WERI-Rb-1 (cell line): ENCODE measurements at regions not wholly inside any gene's neighbourhood (a gene's known extent, or its start where the extent isn't known, plus 50 kb on each side); places are given as distances from the start of the nearest gene placed in this dataset.

Experiments used
- DNase-seq: peaks from one replicate; pipeline ENCODE4 v3.0.0-alpha.2; 2020
- H3K27ac ChIP-seq: fragments of 250-450 bp; sonication (Bioruptor Pico); 2 replicates; pipeline ENCODE4 v1.5.1; 2020; ENCODE audit warnings: mild to moderate bottlenecking, moderate library complexity
- H3K27me3 ChIP-seq: fragments of 250-450 bp; sonication (Bioruptor Pico); 2 replicates; pipeline ENCODE4 v1.5.1; 2021; ENCODE audit warnings: mild to moderate bottlenecking, low read depth, moderate library complexity; ENCODE audit not compliant: insufficient read depth, severe bottlenecking
- H3K36me3 ChIP-seq: fragments of 250-450 bp; sonication (Bioruptor Pico); 2 replicates; pipeline ENCODE4 v1.5.1; 2020; ENCODE audit warnings: mild to moderate bottlenecking, moderate library complexity
- H3K4me3 ChIP-seq: 2 replicates; pipeline ENCODE4 v1.5.1; 2011; ENCODE audit warnings: low read depth, mild to moderate bottlenecking, control low read depth, low read length
- H3K9me3 ChIP-seq: fragments of 250-450 bp; sonication (Bioruptor Pico); 2 replicates; pipeline ENCODE4 v1.5.1; 2021; ENCODE audit warnings: mild to moderate bottlenecking, moderate library complexity; ENCODE audit not compliant: severe bottlenecking
- CTCF ChIP-seq: IDR thresholded peaks from 2 replicates; pipeline ENCODE4 v1.5.1; 2011; ENCODE audit warnings: low read depth, mild to moderate bottlenecking, control low read depth, inconsistent platforms, low read length

- TF ChIP-seq CTCF = no peak
- Histone ChIP-seq H3K36me3 (no peaks in the 10 kb centered on the region), H3K4me3 (no peak overlapping the region), H3K27me3 (no peaks in the 10 kb centered on the region), H3K27ac (no peak overlapping the region), H3K9me3 (peaks cover 11% of the 10 kb centered on the region)
- DNase-seq = no peak
Measured at GRCh38 chr4:177010418-177010817, 217.7 kb upstream of the VEGFC start.

GRCh38 chr4:177012918-177013545, 220.3 kb upstream of the VEGFC start:
- TF ChIP-seq CTCF = no peak
- Histone ChIP-seq H3K27me3 (no peaks in the 10 kb centered on the region), H3K9me3 (peaks cover 11% of the 10 kb centered on the region), H3K36me3 (no peaks in the 10 kb centered on the region), H3K4me3 (no peak overlapping the region), H3K27ac (no peak overlapping the region)
- no peak for DNase-seq

- no peaks in the 10 kb centered on the region for H3K27me3 ChIP-seq
- H3K9me3 ChIP-seq = peaks cover 22% of the 10 kb centered on the region
- DNase-seq = no peak
- no peak overlapping the region for H3K4me3 ChIP-seq
- no peak overlapping the region for H3K27ac ChIP-seq
- no peaks in the 10 kb centered on the region for H3K36me3 ChIP-seq
- no peak for TF ChIP-seq CTCF
Measured at GRCh38 chr4:177016541-177017141, 223.9 kb upstream of the VEGFC start.

GRCh38 chr4:177023951-177024350, 231.2 kb upstream of the VEGFC start:
- H3K27ac ChIP-seq = no peak overlapping the region
- no peaks in the 10 kb centered on the region for H3K27me3 ChIP-seq
- peaks cover 11% of the 10 kb centered on the region for H3K9me3 ChIP-seq
- TF ChIP-seq CTCF = no peak
- no peak for DNase-seq
- H3K4me3 ChIP-seq = no peak overlapping the region
- no peaks in the 10 kb centered on the region for H3K36me3 ChIP-seq

GRCh38 chr4:177032341-177032740, 239.6 kb upstream of the VEGFC start:
- TF ChIP-seq CTCF = no peak
- H3K4me3 ChIP-seq = no peak overlapping the region
- no peaks in the 10 kb centered on the region for H3K27me3 ChIP-seq
- DNase-seq = no peak
- no peak overlapping the region for H3K27ac ChIP-seq
- no peaks in the 10 kb centered on the region for H3K9me3 ChIP-seq
- no peaks in the 10 kb centered on the region for H3K36me3 ChIP-seq

GRCh38 chr4:177033135-177033534, 240.4 kb upstream of the VEGFC start:
- Histone ChIP-seq H3K9me3 (no peaks in the 10 kb centered on the region), H3K27me3 (no peaks in the 10 kb centered on the region), H3K36me3 (no peaks in the 10 kb centered on the region), H3K27ac (no peak overlapping the region), H3K4me3 (no peak overlapping the region)
- no peak for DNase-seq
- 0 out of 2 replicates have a peak, but pooled peaks have one; percentile 14 for TF ChIP-seq CTCF
